ENCODE measurements at regions not wholly inside any gene's neighbourhood (a gene's known extent, or its start where the extent isn't known, plus 50 kb on each side); places are given as distances from the start of the nearest gene placed in this dataset.

DNA sequence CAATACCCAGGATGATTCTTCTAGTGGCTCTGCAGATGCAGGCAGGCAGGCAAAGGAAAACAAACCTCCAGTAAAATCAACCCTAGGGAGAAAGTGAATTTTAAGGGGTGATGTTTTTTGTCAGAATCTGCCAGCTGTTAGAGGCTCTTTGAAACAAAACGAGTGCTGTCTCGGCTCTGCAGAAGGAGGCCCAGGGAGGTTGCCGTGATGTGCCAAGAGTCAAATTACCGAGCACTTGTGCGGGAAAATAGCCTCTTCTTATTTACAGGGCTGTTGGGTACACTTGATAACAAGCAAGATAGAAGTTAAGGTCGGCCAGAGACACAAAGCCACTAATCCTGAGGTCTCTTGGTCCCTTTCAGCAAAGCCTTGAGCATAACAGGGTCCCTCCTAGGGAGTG is 68.9 kb upstream of the EEF2KMT start:
- TF ChIP-seq, protein P1, sequence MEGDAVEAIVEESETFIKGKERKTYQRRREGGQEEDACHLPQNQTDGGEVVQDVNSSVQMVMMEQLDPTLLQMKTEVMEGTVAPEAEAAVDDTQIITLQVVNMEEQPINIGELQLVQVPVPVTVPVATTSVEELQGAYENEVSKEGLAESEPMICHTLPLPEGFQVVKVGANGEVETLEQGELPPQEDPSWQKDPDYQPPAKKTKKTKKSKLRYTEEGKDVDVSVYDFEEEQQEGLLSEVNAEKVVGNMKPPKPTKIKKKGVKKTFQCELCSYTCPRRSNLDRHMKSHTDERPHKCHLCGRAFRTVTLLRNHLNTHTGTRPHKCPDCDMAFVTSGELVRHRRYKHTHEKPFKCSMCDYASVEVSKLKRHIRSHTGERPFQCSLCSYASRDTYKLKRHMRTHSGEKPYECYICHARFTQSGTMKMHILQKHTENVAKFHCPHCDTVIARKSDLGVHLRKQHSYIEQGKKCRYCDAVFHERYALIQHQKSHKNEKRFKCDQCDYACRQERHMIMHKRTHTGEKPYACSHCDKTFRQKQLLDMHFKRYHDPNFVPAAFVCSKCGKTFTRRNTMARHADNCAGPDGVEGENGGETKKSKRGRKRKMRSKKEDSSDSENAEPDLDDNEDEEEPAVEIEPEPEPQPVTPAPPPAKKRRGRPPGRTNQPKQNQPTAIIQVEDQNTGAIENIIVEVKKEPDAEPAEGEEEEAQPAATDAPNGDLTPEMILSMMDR (conservative IDR thresholded peaks at IDR 0.05; ENCODE audit: low read length): no peak
- TF ChIP-seq EZH2phosphoT487 (IDR thresholded peaks at IDR 0.05; ENCODE audit: borderline replicate concordance, low read depth, low read length): no peak
